ENCODE measurements at regions not wholly inside any gene's neighbourhood (a gene's known extent, or its start where the extent isn't known, plus 50 kb on each side); places are given as distances from the start of the nearest gene placed in this dataset.

DNA sequence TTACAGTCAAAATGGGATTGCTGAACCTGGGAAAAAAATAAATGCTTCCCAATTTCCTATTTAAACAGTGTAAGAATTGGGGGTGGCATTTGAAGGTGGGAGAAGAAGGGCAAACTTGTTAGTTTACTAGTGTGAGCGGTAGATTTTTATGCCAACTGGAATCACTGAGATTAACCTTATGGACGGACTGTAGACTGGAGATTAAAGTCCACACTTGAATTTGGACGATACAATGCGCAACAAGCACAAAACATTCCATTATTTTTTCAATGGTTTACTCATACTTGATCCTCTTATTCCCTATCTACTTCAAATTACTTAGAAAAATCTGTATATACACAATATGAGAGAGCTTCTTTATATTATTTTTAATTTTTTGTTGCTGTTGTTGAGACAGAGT is 269.6 kb upstream of the KLF14 start:
- no peak for TF ChIP-seq CTCF (IDR thresholded peaks at IDR 0.05; ENCODE audit: insufficient read depth, low read length, poor library complexity, severe bottlenecking)
- no peak for DNase-seq (ENCODE audit: low read depth)
- Histone ChIP-seq H3K27me3 (ENCODE audit: control insufficient read depth, insufficient read depth, low read length) (no peaks in the 10 kb centered on the region), H3K4me3 (ENCODE audit: low read depth, low read length) (no peak overlapping the region), H3K36me3 (ENCODE audit: control insufficient read depth, insufficient read depth, low read length) (no peaks in the 10 kb centered on the region)

- no peaks in the 10 kb centered on the region for H3K27me3 ChIP-seq (ENCODE audit: control insufficient read depth, insufficient read depth, low read length)
- no peak for TF ChIP-seq CTCF (IDR thresholded peaks at IDR 0.05; ENCODE audit: insufficient read depth, low read length, poor library complexity, severe bottlenecking)
- H3K36me3 ChIP-seq (ENCODE audit: control insufficient read depth, insufficient read depth, low read length), result no peaks in the 10 kb centered on the region
- H3K4me3 ChIP-seq (ENCODE audit: low read depth, low read length), result no peak overlapping the region
- DNase-seq (ENCODE audit: low read depth), result no peak
Measured at GRCh38 chr7:131004371-131004770, 270.4 kb upstream of the KLF14 start.

DNA sequence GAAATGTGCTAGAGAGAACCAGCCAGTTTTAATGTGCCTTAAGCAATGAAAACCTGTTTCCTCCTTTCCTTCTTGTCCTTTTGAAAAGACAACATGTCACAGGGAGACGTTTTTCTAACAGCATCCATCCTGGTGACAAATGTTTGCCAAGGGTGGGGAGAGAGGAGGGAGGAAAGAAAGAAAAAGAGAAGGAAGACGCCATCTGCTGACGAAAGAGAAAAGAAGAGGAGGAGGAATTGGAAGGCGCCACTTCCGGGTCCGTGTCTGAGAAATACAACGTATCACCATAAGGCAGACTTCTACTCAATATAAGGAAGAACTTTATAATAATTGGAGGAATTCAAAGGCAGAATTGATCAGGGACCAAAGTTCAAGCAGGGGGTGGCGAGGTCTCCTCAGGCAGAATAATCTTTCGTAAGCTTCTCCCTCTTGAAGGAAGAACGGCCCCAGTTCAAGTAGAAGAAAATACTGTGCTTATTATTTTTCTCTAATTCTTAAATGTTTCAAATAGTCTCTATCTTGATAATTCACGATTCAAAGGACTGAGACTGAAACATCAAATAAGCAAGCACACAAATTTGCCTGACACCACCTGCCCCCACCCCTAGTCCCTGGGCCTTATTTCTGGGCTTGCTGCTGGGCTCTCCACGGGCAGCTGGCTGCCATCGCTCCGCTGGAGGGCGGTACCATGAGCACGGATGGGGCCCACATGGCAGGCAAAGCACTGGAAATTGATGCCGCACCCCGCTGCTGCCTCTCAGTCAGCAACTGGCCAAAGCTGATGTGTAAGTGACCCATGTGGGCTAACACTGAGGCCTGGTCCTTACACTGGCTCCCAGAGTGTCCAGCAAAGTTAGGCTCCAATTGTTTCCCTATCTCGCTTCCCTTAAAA is 273.7 kb upstream of the KLF14 start:
- Histone ChIP-seq H3K4me3 (ENCODE audit: low read depth, low read length) (no peak overlapping the region), H3K27me3 (ENCODE audit: control insufficient read depth, insufficient read depth, low read length) (no peaks in the 10 kb centered on the region), H3K36me3 (ENCODE audit: control insufficient read depth, insufficient read depth, low read length) (no peaks in the 10 kb centered on the region)
- TF ChIP-seq CTCF (IDR thresholded peaks at IDR 0.05; ENCODE audit: insufficient read depth, low read length, poor library complexity, severe bottlenecking), result peak; percentile 63
- DNase-seq (ENCODE audit: low read depth), result no peak

GRCh38 chr7:131008840-131009711 is 275.1 kb upstream of the KLF14 start:
- Histone ChIP-seq H3K36me3 (ENCODE audit: control insufficient read depth, insufficient read depth, low read length) (no peaks in the 10 kb centered on the region), H3K4me3 (ENCODE audit: low read depth, low read length) (no peak overlapping the region), H3K27me3 (ENCODE audit: control insufficient read depth, insufficient read depth, low read length) (no peaks in the 10 kb centered on the region)
- no peak for TF ChIP-seq CTCF (IDR thresholded peaks at IDR 0.05; ENCODE audit: insufficient read depth, low read length, poor library complexity, severe bottlenecking)
- no peak for DNase-seq (ENCODE audit: low read depth)

- no peak for TF ChIP-seq CTCF (IDR thresholded peaks at IDR 0.05; ENCODE audit: insufficient read depth, low read length, poor library complexity, severe bottlenecking)
- no peak overlapping the region for H3K4me3 ChIP-seq (ENCODE audit: low read depth, low read length)
- no peaks in the 10 kb centered on the region for H3K27me3 ChIP-seq (ENCODE audit: control insufficient read depth, insufficient read depth, low read length)
- H3K36me3 ChIP-seq (ENCODE audit: control insufficient read depth, insufficient read depth, low read length), result no peaks in the 10 kb centered on the region
- no peak for DNase-seq (ENCODE audit: low read depth)
Measured at GRCh38 chr7:131010029-131010716, 276.2 kb upstream of the KLF14 start.

Data from kidney epithelial cell (primary cell).